ENCODE measurements at regions not wholly inside any gene's neighbourhood (a gene's known extent, or its start where the extent isn't known, plus 50 kb on each side); places are given as distances from the start of the nearest gene placed in this dataset.
"Not testable (repeated sequence)": the region's sequence is repeated elsewhere in the genome, so short reads cannot be mapped to it uniquely, and the experiment has no call there.

DNA sequence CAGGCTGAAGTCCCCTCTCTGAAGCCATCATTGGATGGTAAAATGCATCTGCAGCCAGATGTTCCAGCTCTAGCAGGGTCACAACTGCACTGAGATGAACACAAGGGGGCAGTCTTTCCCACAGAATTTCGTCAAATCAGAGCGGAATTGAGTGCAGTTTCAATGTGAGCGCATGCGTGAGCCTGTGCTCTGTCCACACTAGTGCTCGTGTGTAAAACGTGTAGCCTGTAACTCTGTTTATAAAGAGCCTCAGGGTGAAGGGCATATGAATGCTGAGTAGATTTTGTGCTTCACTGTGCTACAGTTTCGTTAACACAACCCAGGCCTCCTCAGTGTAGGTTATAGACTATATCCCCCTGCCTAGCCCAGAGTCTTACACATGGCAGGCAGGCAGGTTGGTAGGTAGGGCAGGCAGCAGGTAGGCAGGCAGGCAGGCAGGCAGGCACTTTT lies 92.7 kb upstream of the GOLGA6L4 start:
- DNase-seq (ENCODE audit: low read depth): peak; percentile 74
- no peak overlapping the region for H3K4me3 ChIP-seq (ENCODE audit: low read depth, low read length)
- FAIRE-seq: no peak
- no peaks in the 10 kb centered on the region for H3K27me3 ChIP-seq (ENCODE audit: control insufficient read depth, insufficient read depth, low read length)
- TF ChIP-seq, protein P1, sequence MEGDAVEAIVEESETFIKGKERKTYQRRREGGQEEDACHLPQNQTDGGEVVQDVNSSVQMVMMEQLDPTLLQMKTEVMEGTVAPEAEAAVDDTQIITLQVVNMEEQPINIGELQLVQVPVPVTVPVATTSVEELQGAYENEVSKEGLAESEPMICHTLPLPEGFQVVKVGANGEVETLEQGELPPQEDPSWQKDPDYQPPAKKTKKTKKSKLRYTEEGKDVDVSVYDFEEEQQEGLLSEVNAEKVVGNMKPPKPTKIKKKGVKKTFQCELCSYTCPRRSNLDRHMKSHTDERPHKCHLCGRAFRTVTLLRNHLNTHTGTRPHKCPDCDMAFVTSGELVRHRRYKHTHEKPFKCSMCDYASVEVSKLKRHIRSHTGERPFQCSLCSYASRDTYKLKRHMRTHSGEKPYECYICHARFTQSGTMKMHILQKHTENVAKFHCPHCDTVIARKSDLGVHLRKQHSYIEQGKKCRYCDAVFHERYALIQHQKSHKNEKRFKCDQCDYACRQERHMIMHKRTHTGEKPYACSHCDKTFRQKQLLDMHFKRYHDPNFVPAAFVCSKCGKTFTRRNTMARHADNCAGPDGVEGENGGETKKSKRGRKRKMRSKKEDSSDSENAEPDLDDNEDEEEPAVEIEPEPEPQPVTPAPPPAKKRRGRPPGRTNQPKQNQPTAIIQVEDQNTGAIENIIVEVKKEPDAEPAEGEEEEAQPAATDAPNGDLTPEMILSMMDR (IDR thresholded peaks at IDR 0.05; ENCODE audit: insufficient read depth, low read length, severe bottlenecking): peak; percentile 83
- H3K36me3 ChIP-seq (ENCODE audit: control insufficient read depth, insufficient read depth, low read length): no peaks in the 10 kb centered on the region

DNA sequence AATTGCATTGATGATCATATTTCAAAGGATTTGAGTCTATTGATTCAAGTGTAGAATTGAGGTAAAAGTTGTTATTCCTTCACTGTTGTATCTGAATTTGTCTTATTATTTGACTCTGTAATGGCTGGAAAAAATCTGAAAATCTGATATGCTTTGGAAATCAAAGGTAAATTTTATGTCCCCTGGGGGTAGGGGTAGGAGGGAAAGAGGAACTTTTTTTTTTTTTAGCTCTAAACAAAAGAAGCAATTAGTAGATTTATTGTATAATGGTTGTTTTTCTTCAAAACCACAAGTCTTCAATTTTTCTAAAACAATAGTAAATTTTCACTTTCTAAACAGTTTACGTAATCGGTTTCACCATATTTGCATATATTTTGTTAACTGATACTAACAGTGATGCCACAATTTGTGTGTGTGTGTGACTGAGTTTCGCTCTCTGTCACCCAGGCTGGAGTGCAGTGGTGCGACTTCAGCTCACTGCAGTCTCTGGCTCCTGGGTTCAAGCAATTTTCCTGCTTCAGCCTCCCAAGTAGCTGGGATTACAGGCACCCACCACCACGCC lies 91.7 kb upstream of the GOLGA6L4 start:
- no peak for DNase-seq (ENCODE audit: low read depth)
- no peak for FAIRE-seq
- Histone ChIP-seq H3K4me3 (ENCODE audit: low read depth, low read length) (no peak overlapping the region), H3K27me3 (ENCODE audit: control insufficient read depth, insufficient read depth, low read length) (no peaks in the 10 kb centered on the region), H3K36me3 (ENCODE audit: control insufficient read depth, insufficient read depth, low read length) (no peaks in the 10 kb centered on the region)
- TF ChIP-seq, protein P1 (IDR thresholded peaks at IDR 0.05; ENCODE audit: insufficient read depth, low read length, severe bottlenecking): no peak

DNA sequence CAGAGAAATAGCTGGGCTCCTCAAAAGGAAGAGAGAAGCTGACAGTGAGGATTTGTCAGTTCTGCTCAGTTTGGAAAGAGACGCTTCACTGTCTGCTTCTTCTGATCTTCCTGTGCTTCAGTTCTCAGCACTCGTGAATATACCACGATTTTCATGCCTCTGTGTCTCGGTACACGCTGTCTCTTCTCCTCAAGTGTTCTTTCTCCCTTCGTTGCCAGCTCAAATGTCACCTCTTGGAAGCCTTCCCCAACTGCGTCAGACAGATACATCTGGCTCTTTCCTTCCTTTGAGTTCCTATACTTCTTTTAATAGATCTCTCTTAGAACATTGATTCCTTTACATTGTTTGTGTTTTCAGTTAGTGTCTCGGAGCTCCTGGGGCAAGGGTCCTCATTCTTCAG lies 90.6 kb upstream of the GOLGA6L4 start:
- H3K4me3 ChIP-seq (ENCODE audit: low read depth, low read length); DNase-seq (ENCODE audit: low read depth); FAIRE-seq; H3K36me3 ChIP-seq (ENCODE audit: control insufficient read depth, insufficient read depth, low read length); H3K27me3 ChIP-seq (ENCODE audit: control insufficient read depth, insufficient read depth, low read length): not testable (repeated sequence)

DNA sequence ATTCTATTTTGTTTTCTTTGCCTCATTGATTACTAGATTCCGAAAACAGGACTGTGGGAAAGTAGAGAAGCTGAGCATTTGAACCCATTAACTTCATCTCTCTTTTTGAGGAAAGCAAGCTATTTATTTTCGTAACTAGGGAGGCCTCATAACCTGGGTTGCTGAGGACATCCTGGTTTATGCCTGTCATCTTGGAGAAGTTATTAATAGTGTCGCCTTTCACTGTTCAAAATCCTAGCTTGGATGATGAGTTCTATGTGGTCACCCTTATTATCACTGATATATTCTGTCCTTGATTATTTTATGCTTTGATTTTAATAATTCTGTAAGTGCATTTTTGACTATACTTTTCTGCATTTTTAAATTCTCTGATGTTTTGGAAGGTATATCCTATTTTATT lies 89.3 kb upstream of the GOLGA6L4 start:
- not testable (repeated sequence) for H3K27me3 ChIP-seq (ENCODE audit: control insufficient read depth, insufficient read depth, low read length); H3K4me3 ChIP-seq (ENCODE audit: low read depth, low read length); H3K36me3 ChIP-seq (ENCODE audit: control insufficient read depth, insufficient read depth, low read length); FAIRE-seq; DNase-seq (ENCODE audit: low read depth)

DNA sequence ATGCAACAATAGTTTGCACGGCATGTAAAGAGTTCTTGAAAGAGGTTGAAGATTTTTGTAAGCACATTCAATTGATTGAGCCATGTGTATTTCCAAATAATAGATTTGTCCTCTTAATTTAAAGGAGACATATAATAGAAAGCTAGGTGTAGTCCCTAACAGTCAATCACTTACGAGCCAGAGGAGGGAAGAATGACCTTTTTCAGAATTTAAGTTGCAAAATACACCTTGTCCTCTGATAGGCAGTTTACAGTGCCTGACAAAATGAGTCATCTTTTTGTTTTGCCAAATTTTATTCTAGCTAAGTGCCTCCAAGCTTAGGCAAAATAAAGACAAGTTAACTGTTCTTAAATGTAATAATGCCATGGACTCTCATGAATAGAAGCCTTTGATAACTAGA lies 88.3 kb upstream of the GOLGA6L4 start:
- H3K27me3 ChIP-seq (ENCODE audit: control insufficient read depth, insufficient read depth, low read length): not testable (repeated sequence)

DNA sequence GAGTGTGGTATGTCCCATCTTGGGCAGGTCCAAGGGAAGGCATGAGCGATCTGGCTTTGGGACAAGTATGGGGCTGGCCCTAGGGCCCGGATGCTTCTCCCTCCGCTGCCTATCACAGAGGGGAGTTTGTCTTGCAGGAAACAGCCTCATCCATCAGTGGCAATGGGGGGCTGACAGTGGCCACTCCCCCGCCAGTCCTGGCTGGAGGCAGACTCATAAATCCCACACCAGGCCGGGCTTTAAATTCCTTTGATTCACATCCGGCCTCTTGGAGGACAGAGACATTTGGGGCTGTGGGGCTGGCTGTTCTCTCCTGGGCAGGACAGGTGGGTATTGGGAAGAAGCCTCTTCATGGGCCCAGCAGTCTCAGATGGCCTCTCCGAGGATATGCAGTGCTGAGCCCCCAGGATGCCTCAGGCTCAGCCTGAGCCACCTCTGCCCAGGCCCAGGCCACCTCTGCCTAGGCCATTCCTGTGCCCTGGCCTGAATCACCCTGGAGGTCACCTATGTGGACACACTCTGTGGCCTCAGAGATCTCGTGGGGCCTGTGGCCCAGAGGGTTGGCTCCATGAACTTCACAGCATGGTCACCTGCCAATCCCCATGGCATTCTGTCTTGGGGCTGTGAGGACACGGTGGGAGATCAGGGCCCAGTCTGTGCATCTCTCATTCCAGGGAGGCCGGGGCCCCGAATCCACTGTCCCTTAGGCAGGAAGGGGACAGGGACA lies 84.2 kb upstream of the GOLGA6L4 start:
- FAIRE-seq: no peak
- TF ChIP-seq, protein P1 (IDR thresholded peaks at IDR 0.05; ENCODE audit: insufficient read depth, low read length, severe bottlenecking): no peak

More for the DNA sequence above, 88.3 kb upstream of the GOLGA6L4 start:
- not testable (repeated sequence) for H3K4me3 ChIP-seq (ENCODE audit: low read depth, low read length); H3K36me3 ChIP-seq (ENCODE audit: control insufficient read depth, insufficient read depth, low read length); DNase-seq (ENCODE audit: low read depth)
- FAIRE-seq: peak; percentile 73

DNA sequence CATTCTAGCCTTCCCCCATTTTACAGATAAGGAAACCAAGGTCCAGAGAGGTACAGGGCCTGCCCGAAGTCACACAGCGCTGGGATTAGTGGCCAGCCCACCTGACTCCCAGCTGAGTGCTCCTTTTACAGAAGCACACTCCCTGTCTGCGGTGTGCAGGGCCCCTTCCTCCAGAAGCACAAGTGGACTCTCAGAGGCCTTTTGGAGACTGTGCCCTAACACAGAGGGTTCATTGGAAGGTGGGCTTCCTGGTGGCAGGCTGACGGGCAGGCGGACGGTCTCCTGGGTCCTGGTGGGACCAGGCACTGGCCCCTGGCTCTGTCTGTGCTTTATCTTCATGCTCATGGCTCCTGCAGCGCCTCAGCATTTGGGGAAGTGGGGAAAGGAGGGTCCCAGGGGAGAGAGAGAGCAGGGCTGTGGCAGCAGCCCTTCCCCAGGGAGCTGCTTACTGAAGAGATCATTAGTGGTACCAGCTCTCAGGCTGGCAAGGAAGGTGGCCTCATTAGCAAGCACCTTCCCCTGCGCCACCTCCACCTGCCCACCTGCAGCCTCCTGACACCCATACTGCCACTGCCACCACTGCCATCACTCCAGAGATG lies 83.1 kb upstream of the GOLGA6L4 start:
- not testable (repeated sequence) for DNase-seq (ENCODE audit: low read depth); H3K4me3 ChIP-seq (ENCODE audit: low read depth, low read length); H3K36me3 ChIP-seq (ENCODE audit: control insufficient read depth, insufficient read depth, low read length); H3K27me3 ChIP-seq (ENCODE audit: control insufficient read depth, insufficient read depth, low read length)
- FAIRE-seq: peak; percentile 73

More for the DNA sequence above, 84.2 kb upstream of the GOLGA6L4 start:
- Histone ChIP-seq H3K4me3 (ENCODE audit: low read depth, low read length) (no peak overlapping the region), H3K36me3 (ENCODE audit: control insufficient read depth, insufficient read depth, low read length) (no peaks in the 10 kb centered on the region), H3K27me3 (ENCODE audit: control insufficient read depth, insufficient read depth, low read length) (no peaks in the 10 kb centered on the region)
- no peak for DNase-seq (ENCODE audit: low read depth)

DNA sequence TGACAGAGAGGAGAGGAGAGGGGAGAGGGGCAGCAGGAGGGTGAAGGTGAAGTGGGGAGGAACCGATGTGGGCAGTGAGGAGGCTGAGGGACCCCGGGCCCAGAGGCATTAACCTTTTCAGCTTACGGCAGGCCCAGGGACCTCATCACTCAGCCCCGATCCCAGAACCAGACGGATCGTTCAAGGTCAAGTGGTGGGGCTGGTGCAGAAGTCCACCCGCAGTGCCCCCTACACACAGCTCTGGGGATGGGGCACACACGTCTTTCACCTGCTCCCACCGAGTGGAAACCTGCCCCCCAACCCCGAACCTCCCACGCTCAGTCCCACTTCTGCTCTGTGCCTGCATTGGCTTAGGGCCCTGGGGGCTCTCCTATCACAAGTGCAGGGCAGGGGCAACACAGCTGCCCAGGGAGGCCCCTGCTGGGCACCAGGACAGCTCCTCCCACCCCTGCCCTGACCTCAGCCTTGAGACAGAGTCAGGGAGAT lies 81.9 kb upstream of the GOLGA6L4 start:
- not testable (repeated sequence) for H3K27me3 ChIP-seq (ENCODE audit: control insufficient read depth, insufficient read depth, low read length); H3K36me3 ChIP-seq (ENCODE audit: control insufficient read depth, insufficient read depth, low read length); DNase-seq (ENCODE audit: low read depth); H3K4me3 ChIP-seq (ENCODE audit: low read depth, low read length)
- FAIRE-seq: peak; percentile 90

DNA sequence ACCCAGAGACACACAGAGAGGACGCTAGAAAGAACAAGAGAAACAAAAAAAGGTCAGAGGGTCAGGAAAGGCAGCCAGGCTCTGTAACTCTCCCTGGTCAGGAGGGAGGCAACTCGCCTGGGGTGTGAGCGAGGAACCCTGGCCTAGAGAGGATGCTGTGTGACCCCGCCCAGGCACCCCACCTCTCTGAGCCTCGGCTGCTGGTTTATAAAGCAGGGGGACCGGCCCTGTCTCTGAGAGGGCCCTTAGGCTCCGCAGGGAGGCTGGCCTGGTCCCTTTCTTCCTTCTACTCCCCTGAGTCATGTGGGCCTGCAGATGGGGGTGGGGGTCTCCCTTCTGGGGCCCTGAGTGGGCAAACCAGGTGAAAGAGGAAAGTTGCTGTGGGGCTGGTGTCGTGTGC lies 81.3 kb upstream of the GOLGA6L4 start:
- not testable (repeated sequence) for H3K4me3 ChIP-seq (ENCODE audit: low read depth, low read length)

DNA sequence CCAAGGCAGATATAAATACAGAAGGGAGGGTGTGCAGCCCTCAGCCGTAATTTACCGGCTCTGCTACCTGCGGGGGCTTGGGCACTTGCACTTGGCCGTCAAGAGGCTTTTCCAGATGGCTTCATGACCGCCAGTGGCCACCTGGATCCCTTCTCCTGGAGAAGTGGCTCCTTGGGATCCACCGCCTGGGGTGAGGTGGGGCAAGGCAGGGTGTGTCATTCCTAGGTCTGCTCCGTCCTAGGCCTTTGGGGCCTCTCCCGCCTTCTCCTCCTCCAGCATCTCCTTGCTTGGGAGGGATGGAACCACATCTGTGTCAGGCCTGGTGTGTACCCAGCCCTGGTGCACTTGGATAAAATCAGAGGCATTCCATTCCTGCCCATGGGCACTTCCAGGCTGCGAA lies 80.8 kb upstream of the GOLGA6L4 start:
- DNase-seq (ENCODE audit: low read depth); H3K4me3 ChIP-seq (ENCODE audit: low read depth, low read length); H3K36me3 ChIP-seq (ENCODE audit: control insufficient read depth, insufficient read depth, low read length); FAIRE-seq; H3K27me3 ChIP-seq (ENCODE audit: control insufficient read depth, insufficient read depth, low read length): not testable (repeated sequence)

More for the DNA sequence above, 81.3 kb upstream of the GOLGA6L4 start:
- not testable (repeated sequence) for H3K27me3 ChIP-seq (ENCODE audit: control insufficient read depth, insufficient read depth, low read length); H3K36me3 ChIP-seq (ENCODE audit: control insufficient read depth, insufficient read depth, low read length); DNase-seq (ENCODE audit: low read depth); FAIRE-seq
